Stimulated activated CD4-positive, alpha-beta T cell treated with anti-CD3 and anti-CD28 coated beads, Interleukin-4, amount 100 ng/mL, for 48 hours (primary cell): ENCODE measurements at regions not wholly inside any gene's neighbourhood (a gene's known extent, or its start where the extent isn't known, plus 50 kb on each side); places are given as distances from the start of the nearest gene placed in this dataset.
"Not testable (repeated sequence)": the region's sequence is repeated elsewhere in the genome, so short reads cannot be mapped to it uniquely, and the experiment has no call there.

Source experiments
- DNase-seq, 2 donors: peaks; one replicate each; pipeline ENCODE4 v3.0.0-alpha.2; 2020; ENCODE audit warnings: low read depth in 2 of 2

- no peak for DNase-seq
These were observed 233.0 kb upstream of the MAD2L1 start for GRCh38 chr4:120299631-120300030.

GRCh38 chr4:120293341-120293740 is 226.7 kb upstream of the MAD2L1 start:
- DNase-seq = no peak

GRCh38 chr4:120291541-120291940 is 224.9 kb upstream of the MAD2L1 start:
- DNase-seq = no peak

- DNase-seq = no peak
These were observed 223.9 kb upstream of the MAD2L1 start for GRCh38 chr4:120290553-120290952.

GRCh38 chr4:120286813-120287212 is 220.2 kb upstream of the MAD2L1 start:
- DNase-seq = no peak

- DNase-seq = no peak
These were observed 214.9 kb upstream of the MAD2L1 start for GRCh38 chr4:120281581-120281980.

GRCh38 chr4:120277391-120277790 is 210.7 kb upstream of the MAD2L1 start:
- DNase-seq = no peak

- DNase-seq = no peak
These were observed 200.0 kb upstream of the MAD2L1 start for GRCh38 chr4:120266602-120267001.

- no peak for DNase-seq
These were observed 197.0 kb upstream of the MAD2L1 start for GRCh38 chr4:120263618-120264017.

- DNase-seq = no peak
These were observed 194.5 kb upstream of the MAD2L1 start for GRCh38 chr4:120261117-120261516.

- not testable (repeated sequence) for DNase-seq
These were observed 189.6 kb upstream of the MAD2L1 start for GRCh38 chr4:120256112-120256775.

GRCh38 chr4:120238277-120238973 is 171.8 kb upstream of the MAD2L1 start:
- no peak for DNase-seq

GRCh38 chr4:120236873-120237272 is 170.2 kb upstream of the MAD2L1 start:
- no peak for DNase-seq

- no peak for DNase-seq
These were observed 165.4 kb upstream of the MAD2L1 start for GRCh38 chr4:120232050-120232449.

GRCh38 chr4:120228086-120228485 is 161.4 kb upstream of the MAD2L1 start:
- DNase-seq = no peak

GRCh38 chr4:120227554-120227953 is 160.9 kb upstream of the MAD2L1 start:
- no peak for DNase-seq

GRCh38 chr4:120225527-120225926 is 158.9 kb upstream of the MAD2L1 start:
- DNase-seq = no peak

- DNase-seq = no peak
These were observed 152.3 kb upstream of the MAD2L1 start for GRCh38 chr4:120218981-120219380.

GRCh38 chr4:120215350-120215749 is 148.7 kb upstream of the MAD2L1 start:
- DNase-seq = no peak

GRCh38 chr4:120211408-120212015 is 144.9 kb upstream of the MAD2L1 start:
- DNase-seq = no peak

GRCh38 chr4:120209706-120210105 is 143.1 kb upstream of the MAD2L1 start:
- DNase-seq = no peak

GRCh38 chr4:120207021-120207420 is 140.4 kb upstream of the MAD2L1 start:
- DNase-seq = no peak

- DNase-seq = no peak
These were observed 135.6 kb upstream of the MAD2L1 start for GRCh38 chr4:120202222-120202621.
